HG03469 (cell line): ENCODE measurements at regions not wholly inside any gene's neighbourhood (a gene's known extent, or its start where the extent isn't known, plus 50 kb on each side); places are given as distances from the start of the nearest gene placed in this dataset.
A peak's percentile ranks its signal among the peaks of the same experiment; 100 is the strongest.
"Not testable (repeated sequence)": the region's sequence is repeated elsewhere in the genome, so short reads cannot be mapped to it uniquely, and the experiment has no call there.

Source experiments
- ATAC-seq: cut with Tn5 transposase; IDR thresholded peaks from one replicate; pipeline ENCODE4 v1.9.1; 2021; ENCODE audit warnings: mild to moderate bottlenecking, moderate library complexity, moderate number of reproducible peaks; ENCODE audit not compliant: unreplicated experiment

GRCh38 chr12:59158066-59158465, 237.8 kb upstream of the LRIG3 start:
- ATAC-seq, result no peak

- no peak for ATAC-seq
Observed at GRCh38 chr12:59155448-59155847, 235.1 kb upstream of the LRIG3 start.

DNA sequence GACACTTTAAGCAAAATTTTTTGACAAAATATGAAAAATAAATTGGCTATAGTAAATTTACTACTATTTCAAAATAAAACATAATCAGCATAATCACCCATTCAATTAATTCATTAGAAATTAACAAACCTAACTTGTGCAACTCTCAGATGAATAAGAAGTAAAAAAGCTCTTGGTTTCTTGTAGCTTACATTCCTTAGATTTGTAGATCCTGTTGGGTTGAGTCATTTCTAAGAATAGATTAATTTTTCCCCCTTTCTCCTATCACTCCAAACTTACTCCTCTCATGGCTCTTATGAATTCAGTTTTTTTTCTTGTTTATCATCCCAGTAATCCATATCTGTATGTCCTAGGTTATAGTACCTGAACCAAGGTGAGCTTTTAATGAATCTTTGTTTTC, 230.9 kb upstream of the LRIG3 start:
- no peak for ATAC-seq

- peak; percentile 100 for ATAC-seq
Observed at GRCh38 chr12:59149995-59150642, 229.8 kb upstream of the LRIG3 start.

DNA sequence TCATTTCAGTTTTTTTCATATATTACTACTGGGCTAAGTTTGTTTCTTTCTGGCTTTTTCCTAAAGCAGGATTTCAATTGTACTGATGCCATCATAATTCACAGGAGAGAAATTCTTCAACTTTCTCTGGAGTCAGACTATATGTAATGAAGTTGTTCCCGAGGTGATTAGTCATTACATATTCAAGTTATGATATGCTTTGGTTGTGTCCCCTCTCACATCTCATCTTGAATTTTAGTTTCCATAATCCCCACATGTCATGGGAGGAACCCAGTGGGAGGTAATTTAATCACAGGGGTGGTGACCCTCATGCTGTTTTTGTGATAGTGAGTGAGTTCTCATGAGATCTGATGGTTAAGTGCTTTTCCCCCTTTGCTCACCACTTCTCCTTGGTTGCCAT, 227.5 kb upstream of the LRIG3 start:
- no peak for ATAC-seq

DNA sequence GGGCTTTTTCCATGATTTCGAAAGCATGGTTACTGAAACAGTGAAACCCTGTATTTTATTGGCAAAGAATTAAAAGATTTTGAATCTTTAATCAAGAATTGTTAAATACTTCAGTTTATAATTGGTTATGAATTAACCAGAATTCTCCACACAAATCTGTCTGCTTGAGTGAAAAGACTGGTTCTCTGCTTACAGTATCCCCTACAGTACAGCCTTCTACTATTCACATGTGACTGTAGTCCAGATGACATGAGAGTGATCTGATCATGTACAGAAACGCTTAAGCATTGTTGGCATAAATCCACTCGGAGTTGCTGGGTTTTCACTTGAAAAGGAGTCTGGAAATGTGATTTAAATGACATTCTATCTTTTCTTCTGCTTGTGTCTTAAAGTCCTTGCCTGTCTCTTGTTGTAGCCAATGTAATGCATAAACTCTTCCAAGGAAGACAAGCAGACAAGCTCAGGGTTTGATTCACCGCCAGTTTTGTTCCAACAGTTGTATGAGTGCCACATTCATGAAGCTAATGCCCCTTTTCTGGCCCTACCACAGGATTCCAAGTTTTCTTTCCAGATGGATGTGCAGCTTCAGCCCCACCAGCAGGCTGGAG, 222.0 kb upstream of the LRIG3 start:
- no peak for ATAC-seq

- no peak for ATAC-seq
Observed at GRCh38 chr12:59134750-59135149, 214.4 kb upstream of the LRIG3 start.

GRCh38 chr12:59131462-59131861, 211.2 kb upstream of the LRIG3 start:
- ATAC-seq, result no peak

GRCh38 chr12:59122784-59123183, 202.5 kb upstream of the LRIG3 start:
- no peak for ATAC-seq

DNA sequence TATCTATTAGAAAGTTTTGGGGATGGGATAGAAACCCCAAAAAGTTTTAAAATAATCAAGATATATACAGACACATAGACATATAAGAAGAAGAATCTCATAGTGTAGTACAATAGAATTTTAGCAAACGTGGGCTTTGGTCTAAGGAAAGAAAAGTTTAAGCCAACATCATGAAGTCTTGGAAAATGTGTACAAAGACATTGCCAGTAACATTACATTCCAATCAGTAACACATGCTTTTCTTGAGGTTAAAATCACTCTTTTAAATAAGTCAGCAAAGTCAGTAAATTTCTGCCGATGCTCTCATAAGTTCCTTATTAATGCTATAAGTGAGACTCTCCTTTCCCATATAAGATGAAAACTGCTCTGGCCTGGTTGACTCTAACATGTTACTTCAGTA, 201.1 kb upstream of the LRIG3 start:
- no peak for ATAC-seq

DNA sequence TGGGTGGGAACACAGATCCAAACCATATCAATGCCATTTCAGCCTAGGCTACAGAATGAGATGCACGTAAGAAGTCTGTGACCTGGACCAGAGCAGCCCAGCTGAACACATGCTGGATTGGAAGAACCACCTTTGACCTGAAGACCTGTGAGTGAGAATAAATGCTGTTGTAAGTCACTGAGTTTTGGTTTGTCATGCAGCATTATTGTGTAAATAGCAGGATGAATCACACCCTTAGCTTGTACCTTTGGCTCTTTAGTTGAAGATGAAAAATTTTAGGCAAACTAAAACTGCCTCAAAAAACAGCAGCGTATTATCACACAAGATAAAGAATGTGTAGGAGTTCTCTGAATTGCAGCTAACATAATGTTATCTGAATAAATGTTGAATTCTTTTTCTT, 199.4 kb upstream of the LRIG3 start:
- ATAC-seq, result no peak

GRCh38 chr12:59118356-59118755, 198.1 kb upstream of the LRIG3 start:
- ATAC-seq, result no peak

DNA sequence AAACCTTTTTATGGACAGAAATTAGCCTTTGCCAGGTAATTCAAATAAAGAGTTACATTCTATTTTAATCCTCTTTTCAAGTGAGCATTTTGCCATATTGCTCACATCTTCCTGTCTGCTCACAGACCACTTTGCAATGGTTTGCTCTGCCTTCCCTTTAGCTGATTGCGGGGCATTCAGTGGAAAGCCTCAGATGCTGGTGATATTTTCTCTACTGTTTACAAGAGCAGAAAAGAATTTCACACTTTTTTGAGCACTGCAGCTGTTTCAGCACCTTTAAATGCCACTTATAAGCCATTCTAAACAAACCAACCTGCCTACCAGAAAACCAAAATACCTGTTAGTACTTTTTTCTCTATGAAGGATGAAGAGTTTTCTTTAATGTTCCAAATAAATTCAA, 195.7 kb upstream of the LRIG3 start:
- ATAC-seq, result no peak

GRCh38 chr12:59115526-59115925, 195.2 kb upstream of the LRIG3 start:
- ATAC-seq, result no peak

- ATAC-seq, result peak; percentile 87
Observed at GRCh38 chr12:59113831-59114615, 193.7 kb upstream of the LRIG3 start.

- ATAC-seq, result no peak
Observed at GRCh38 chr12:59111851-59112250, 191.5 kb upstream of the LRIG3 start.

DNA sequence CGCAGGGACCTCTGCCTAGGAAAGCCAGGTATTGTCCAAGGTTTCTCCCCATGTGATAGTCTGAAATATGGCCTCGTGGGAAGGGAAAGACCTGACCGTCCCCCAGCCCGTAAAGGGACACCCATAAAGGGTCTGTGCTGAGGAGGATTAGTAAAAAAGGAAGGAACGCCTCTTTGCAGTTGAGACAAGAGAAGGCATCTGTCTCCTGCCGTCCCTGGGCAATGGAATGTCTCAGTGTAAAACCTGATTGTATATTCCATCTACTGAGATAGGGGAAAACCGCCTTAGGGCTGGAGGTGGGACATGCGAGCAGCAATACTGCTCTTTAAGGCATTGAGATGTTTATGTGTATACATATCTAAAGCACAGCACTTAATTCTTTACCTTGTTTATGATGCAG, 188.2 kb upstream of the LRIG3 start:
- not testable (repeated sequence) for ATAC-seq

DNA sequence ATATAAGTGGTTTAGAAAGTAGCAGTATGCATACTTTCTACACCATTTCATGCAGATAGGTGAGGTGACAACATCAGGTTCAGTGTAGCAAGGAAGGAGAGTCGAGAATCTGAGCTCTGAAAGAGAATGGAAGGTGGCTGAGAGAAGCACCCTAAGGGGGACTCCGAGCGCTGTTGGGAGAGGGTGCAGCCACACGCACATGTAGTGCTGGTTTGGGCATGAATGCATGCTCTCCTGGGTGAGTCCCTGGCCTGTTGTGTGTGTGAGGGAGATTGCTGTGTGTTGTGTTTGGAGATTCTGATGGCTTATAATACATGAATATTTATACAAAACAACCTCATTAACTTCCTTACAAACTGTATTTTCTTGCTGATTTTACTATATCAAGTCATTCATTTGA, 180.3 kb upstream of the LRIG3 start:
- ATAC-seq, result no peak

GRCh38 chr12:59097876-59098275, 177.6 kb upstream of the LRIG3 start:
- ATAC-seq, result no peak

GRCh38 chr12:59096246-59096645, 175.9 kb upstream of the LRIG3 start:
- no peak for ATAC-seq

DNA sequence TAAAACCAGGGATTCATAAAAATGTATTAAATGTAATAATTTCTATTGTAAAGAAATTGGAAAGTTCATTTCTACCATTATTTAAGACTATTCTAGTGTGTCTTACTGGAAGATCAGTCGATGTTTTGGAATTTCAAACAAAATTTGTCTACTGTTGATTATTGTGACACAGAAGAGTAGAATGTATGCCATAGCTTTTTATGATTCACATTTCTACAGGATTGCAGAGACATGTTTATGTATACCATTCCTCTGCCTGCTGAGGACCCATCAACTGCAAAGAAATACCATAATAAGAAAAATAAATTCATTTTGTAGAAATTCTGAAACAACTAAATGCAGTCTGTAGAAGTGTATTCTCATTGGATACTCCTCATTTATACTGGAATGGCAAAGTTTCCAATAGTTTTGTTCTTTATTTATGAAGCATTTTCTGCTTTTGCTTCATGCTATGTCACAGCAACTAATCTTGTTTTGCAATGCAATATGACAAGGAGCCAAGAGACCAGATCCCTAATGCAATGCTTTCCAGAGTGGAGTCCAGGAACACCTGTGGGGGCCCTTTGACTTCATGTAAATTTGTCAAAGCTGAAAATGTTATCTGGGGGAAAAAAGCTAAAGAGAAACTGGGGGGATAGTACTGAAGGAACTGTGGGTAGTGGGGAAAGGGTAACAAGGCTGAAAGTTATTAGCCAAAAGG, 172.9 kb upstream of the LRIG3 start:
- ATAC-seq, result no peak

- no peak for ATAC-seq
Observed at GRCh38 chr12:59088673-59089072, 168.4 kb upstream of the LRIG3 start.
